Astrocyte (in vitro differentiated cells and primary cell): ENCODE measurements at regions not wholly inside any gene's neighbourhood (a gene's known extent, or its start where the extent isn't known, plus 50 kb on each side); places are given as distances from the start of the nearest gene placed in this dataset.

Experiments
- DNase-seq: peaks from one replicate; pipeline ENCODE4 v3.0.0-alpha.2; 2010; ENCODE audit warnings: low read depth
- FAIRE-seq: peaks from 2 replicates; lab custom pipeline; 2011; peaks lifted over from hg19 to GRCh38; lab: Jason Lieb, UNC
- H2AFZ ChIP-seq: 2 replicates; pipeline ENCODE4 v1.6.0; 2012; ENCODE audit warnings: low read depth, low read length, inconsistent platforms
- H3K27ac ChIP-seq: 2 replicates; pipeline ENCODE4 v1.5.1; 2011; ENCODE audit warnings: low read depth, low read length, inconsistent platforms
- H3K27me3 ChIP-seq: 2 replicates; pipeline ENCODE4 v1.6.0; 2011; ENCODE audit warnings: low read length, inconsistent platforms; ENCODE audit not compliant: insufficient read depth
- H3K36me3 ChIP-seq: 2 replicates; pipeline ENCODE4 v1.5.1; 2011; ENCODE audit warnings: low read length, inconsistent platforms; ENCODE audit not compliant: insufficient read depth
- H3K4me1 ChIP-seq: 2 replicates; pipeline ENCODE4 v1.5.1; 2011; ENCODE audit warnings: low read length, inconsistent platforms; ENCODE audit not compliant: insufficient read depth
- H3K4me2 ChIP-seq: 2 replicates; pipeline ENCODE4 v1.6.0; 2012; ENCODE audit warnings: low read length, inconsistent platforms
- H3K4me3 ChIP-seq: 2 replicates; pipeline ENCODE4 v1.5.1; 2011; ENCODE audit warnings: low read depth, mild to moderate bottlenecking, low read length, inconsistent platforms; ENCODE audit not compliant: insufficient read depth
- H3K79me2 ChIP-seq: 2 replicates; pipeline ENCODE4 v1.6.0; 2012; ENCODE audit warnings: mild to moderate bottlenecking, low read length, inconsistent platforms; ENCODE audit not compliant: insufficient read depth
- H3K9ac ChIP-seq: 2 replicates; pipeline ENCODE4 v1.6.0; 2012; ENCODE audit warnings: mild to moderate bottlenecking, low read length, inconsistent platforms
- H3K9me3 ChIP-seq: 2 replicates; pipeline ENCODE4 v1.5.1; 2012; ENCODE audit warnings: low read depth, mild to moderate bottlenecking, low read length, inconsistent platforms; ENCODE audit not compliant: insufficient read depth
- H4K20me1 ChIP-seq: 2 replicates; pipeline ENCODE4 v1.6.0; 2012; ENCODE audit warnings: low read length, inconsistent platforms; ENCODE audit not compliant: insufficient read depth
- H3K27ac Mint-ChIP-seq: one replicate; pipeline ENCODE4 v1.8.0; 2021; ENCODE audit warnings: mild to moderate bottlenecking, mixed read lengths; ENCODE audit not compliant: unreplicated experiment
- H3K27me3 Mint-ChIP-seq: one replicate; pipeline ENCODE4 v1.8.0; 2021; ENCODE audit warnings: low read depth, mixed read lengths; ENCODE audit not compliant: unreplicated experiment
- H3K36me3 Mint-ChIP-seq: one replicate; pipeline ENCODE4 v1.8.0; 2021; ENCODE audit warnings: low read depth, mixed read lengths; ENCODE audit not compliant: unreplicated experiment
- H3K4me1 Mint-ChIP-seq: one replicate; pipeline ENCODE4 v1.8.0; 2021; ENCODE audit warnings: low read depth, mixed read lengths; ENCODE audit not compliant: unreplicated experiment
- H3K4me3 Mint-ChIP-seq: one replicate; pipeline ENCODE4 v1.8.0; 2021; ENCODE audit warnings: mild to moderate bottlenecking, moderate library complexity, mixed read lengths; ENCODE audit not compliant: unreplicated experiment
- H3K9me3 Mint-ChIP-seq: one replicate; pipeline ENCODE4 v1.8.0; 2021; ENCODE audit warnings: mild to moderate bottlenecking, mixed read lengths; ENCODE audit not compliant: unreplicated experiment
- CTCF ChIP-seq: IDR thresholded peaks from 2 replicates; pipeline ENCODE4 v1.5.1; 2011; ENCODE audit warnings: low read depth, mild to moderate bottlenecking, inconsistent platforms, low read length, moderate library complexity; ENCODE audit not compliant: insufficient read depth
- EZH2 ChIP-seq: IDR thresholded peaks from 2 replicates; pipeline ENCODE4 v1.6.1; 2012; ENCODE audit warnings: mild to moderate bottlenecking, low read length, inconsistent platforms; ENCODE audit not compliant: insufficient read depth

- no peaks in the 10 kb centered on the region for H3K4me1 ChIP-seq
- no peak overlapping the region for H3K9ac ChIP-seq
- no peaks in the 10 kb centered on the region for H3K9me3 ChIP-seq
- H2AFZ ChIP-seq = no peak overlapping the region
- Mint-ChIP-seq H3K36me3 (no peaks in the 10 kb centered on the region), H3K4me1 (peaks cover 2% of the 10 kb centered on the region), H3K27me3 (peaks cover 2% of the 10 kb centered on the region), H3K9me3 (peaks cover 10% of the 10 kb centered on the region), H3K27ac (no peak overlapping the region), H3K4me3 (no peak overlapping the region)
- H3K4me2 ChIP-seq = no peak overlapping the region
- H3K27ac ChIP-seq = no peak overlapping the region
- FAIRE-seq = no peak
- H3K27me3 ChIP-seq = no peaks in the 10 kb centered on the region
- TF ChIP-seq CTCF (no peak), EZH2 (no peak)
- no peaks in the 10 kb centered on the region for H3K36me3 ChIP-seq
- H4K20me1 ChIP-seq = no peaks in the 10 kb centered on the region
- H3K79me2 ChIP-seq = no peaks in the 10 kb centered on the region
- H3K4me3 ChIP-seq = no peak overlapping the region
- no peak for DNase-seq
Observed at GRCh38 chr21:38142224-38142623, 114.6 kb upstream of the KCNJ15 start.

GRCh38 chr21:38144193-38144592 lies 112.6 kb upstream of the KCNJ15 start:
- no peaks in the 10 kb centered on the region for H3K36me3 ChIP-seq
- Mint-ChIP-seq H3K4me1 (peaks cover 15% of the 10 kb centered on the region), H3K27ac (no peak overlapping the region), H3K4me3 (no peak overlapping the region), H3K36me3 (no peaks in the 10 kb centered on the region), H3K27me3 (peaks cover 2% of the 10 kb centered on the region), H3K9me3 (peaks cover 10% of the 10 kb centered on the region)
- no peak overlapping the region for H3K4me3 ChIP-seq
- no peak overlapping the region for H2AFZ ChIP-seq
- TF ChIP-seq EZH2 (no peak), CTCF (no peak)
- H4K20me1 ChIP-seq = no peaks in the 10 kb centered on the region
- no peaks in the 10 kb centered on the region for H3K9me3 ChIP-seq
- no peak for DNase-seq
- no peak overlapping the region for H3K4me2 ChIP-seq
- no peak for FAIRE-seq
- no peaks in the 10 kb centered on the region for H3K27me3 ChIP-seq
- H3K27ac ChIP-seq = no peak overlapping the region
- no peak overlapping the region for H3K9ac ChIP-seq
- no peaks in the 10 kb centered on the region for H3K79me2 ChIP-seq
- H3K4me1 ChIP-seq = no peaks in the 10 kb centered on the region

GRCh38 chr21:38145104-38145503 lies 111.7 kb upstream of the KCNJ15 start:
- no peak overlapping the region for H3K9ac ChIP-seq
- FAIRE-seq = no peak
- no peak for TF ChIP-seq EZH2
- no peak for TF ChIP-seq CTCF
- Mint-ChIP-seq H3K27me3 (no peaks in the 10 kb centered on the region), H3K9me3 (peaks cover 10% of the 10 kb centered on the region), H3K27ac (no peak overlapping the region), H3K4me1 (peaks cover 15% of the 10 kb centered on the region), H3K4me3 (no peak overlapping the region), H3K36me3 (no peaks in the 10 kb centered on the region)
- H3K27me3 ChIP-seq = no peaks in the 10 kb centered on the region
- H3K36me3 ChIP-seq = no peaks in the 10 kb centered on the region
- H2AFZ ChIP-seq = no peak overlapping the region
- no peak overlapping the region for H3K4me3 ChIP-seq
- H3K27ac ChIP-seq = no peak overlapping the region
- H3K79me2 ChIP-seq = no peaks in the 10 kb centered on the region
- no peaks in the 10 kb centered on the region for H4K20me1 ChIP-seq
- no peaks in the 10 kb centered on the region for H3K9me3 ChIP-seq
- no peak for DNase-seq
- H3K4me2 ChIP-seq = no peak overlapping the region
- no peaks in the 10 kb centered on the region for H3K4me1 ChIP-seq
